Glutamatergic neuron (in vitro differentiated cells): ENCODE measurements at regions not wholly inside any gene's neighbourhood (a gene's known extent, or its start where the extent isn't known, plus 50 kb on each side); places are given as distances from the start of the nearest gene placed in this dataset.

Experiments used
- DNase-seq: peaks from one replicate; pipeline ENCODE4 v3.0.0; 2022
- H3K27ac Mint-ChIP-seq: one replicate; pipeline ENCODE4 v1.8.0; 2020; ENCODE audit warnings: mild to moderate bottlenecking, mixed read lengths, inconsistent platforms; ENCODE audit not compliant: unreplicated experiment
- H3K27me3 Mint-ChIP-seq: one replicate; pipeline ENCODE4 v1.8.0; 2020; ENCODE audit warnings: mild to moderate bottlenecking, moderate library complexity, mixed read lengths, inconsistent platforms; ENCODE audit not compliant: unreplicated experiment
- H3K36me3 Mint-ChIP-seq: one replicate; pipeline ENCODE4 v1.8.0; 2020; ENCODE audit warnings: mild to moderate bottlenecking, mixed read lengths, inconsistent platforms; ENCODE audit not compliant: unreplicated experiment
- H3K4me1 Mint-ChIP-seq: one replicate; pipeline ENCODE4 v1.8.0; 2020; ENCODE audit warnings: mild to moderate bottlenecking, low read depth, mixed read lengths, inconsistent platforms; ENCODE audit not compliant: unreplicated experiment
- H3K4me3 Mint-ChIP-seq: one replicate; pipeline ENCODE4 v1.8.0; 2020; ENCODE audit warnings: mild to moderate bottlenecking, mixed read lengths, inconsistent platforms; ENCODE audit not compliant: unreplicated experiment
- H3K9me3 Mint-ChIP-seq: one replicate; pipeline ENCODE4 v1.8.0; 2020; ENCODE audit warnings: mild to moderate bottlenecking, moderate library complexity, mixed read lengths, inconsistent platforms; ENCODE audit not compliant: unreplicated experiment
- TF ChIP-seq, protein P1 (sequence below): fragments of 200-600 bp; sonication (generic); IDR thresholded peaks from one replicate; pipeline ENCODE4 v1.5.0; 2021; ENCODE audit not compliant: partially characterized antibody, unreplicated experiment

DNA sequence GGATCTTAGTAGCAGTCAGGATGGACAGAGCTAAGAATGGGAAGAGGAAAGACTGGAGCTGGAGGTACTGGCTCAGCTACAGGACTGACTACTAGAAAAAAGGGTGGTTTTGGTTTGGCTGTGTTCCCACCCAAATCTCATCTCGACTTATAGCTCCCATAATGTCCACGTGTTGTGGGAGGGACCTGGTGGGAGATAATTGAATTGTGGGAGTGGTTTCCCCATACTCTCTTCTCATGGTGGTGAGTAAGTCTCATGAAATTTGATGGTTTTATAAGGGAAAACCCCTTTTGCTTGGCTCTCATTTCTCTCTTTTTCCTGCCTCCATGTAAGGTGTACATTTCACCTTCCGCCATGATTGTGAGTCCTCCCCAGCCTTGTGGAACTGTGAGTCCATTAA is 466.5 kb upstream of the DEPDC1 start:
- no peaks in the 10 kb centered on the region for H3K9me3 Mint-ChIP-seq
- TF ChIP-seq, protein P1, sequence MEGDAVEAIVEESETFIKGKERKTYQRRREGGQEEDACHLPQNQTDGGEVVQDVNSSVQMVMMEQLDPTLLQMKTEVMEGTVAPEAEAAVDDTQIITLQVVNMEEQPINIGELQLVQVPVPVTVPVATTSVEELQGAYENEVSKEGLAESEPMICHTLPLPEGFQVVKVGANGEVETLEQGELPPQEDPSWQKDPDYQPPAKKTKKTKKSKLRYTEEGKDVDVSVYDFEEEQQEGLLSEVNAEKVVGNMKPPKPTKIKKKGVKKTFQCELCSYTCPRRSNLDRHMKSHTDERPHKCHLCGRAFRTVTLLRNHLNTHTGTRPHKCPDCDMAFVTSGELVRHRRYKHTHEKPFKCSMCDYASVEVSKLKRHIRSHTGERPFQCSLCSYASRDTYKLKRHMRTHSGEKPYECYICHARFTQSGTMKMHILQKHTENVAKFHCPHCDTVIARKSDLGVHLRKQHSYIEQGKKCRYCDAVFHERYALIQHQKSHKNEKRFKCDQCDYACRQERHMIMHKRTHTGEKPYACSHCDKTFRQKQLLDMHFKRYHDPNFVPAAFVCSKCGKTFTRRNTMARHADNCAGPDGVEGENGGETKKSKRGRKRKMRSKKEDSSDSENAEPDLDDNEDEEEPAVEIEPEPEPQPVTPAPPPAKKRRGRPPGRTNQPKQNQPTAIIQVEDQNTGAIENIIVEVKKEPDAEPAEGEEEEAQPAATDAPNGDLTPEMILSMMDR, result no peak
- DNase-seq, result no peak
- H3K4me1 Mint-ChIP-seq, result no peaks in the 10 kb centered on the region
- H3K27ac Mint-ChIP-seq, result no peak overlapping the region
- no peaks in the 10 kb centered on the region for H3K27me3 Mint-ChIP-seq
- no peaks in the 10 kb centered on the region for H3K36me3 Mint-ChIP-seq
- H3K4me3 Mint-ChIP-seq, result no peak overlapping the region

DNA sequence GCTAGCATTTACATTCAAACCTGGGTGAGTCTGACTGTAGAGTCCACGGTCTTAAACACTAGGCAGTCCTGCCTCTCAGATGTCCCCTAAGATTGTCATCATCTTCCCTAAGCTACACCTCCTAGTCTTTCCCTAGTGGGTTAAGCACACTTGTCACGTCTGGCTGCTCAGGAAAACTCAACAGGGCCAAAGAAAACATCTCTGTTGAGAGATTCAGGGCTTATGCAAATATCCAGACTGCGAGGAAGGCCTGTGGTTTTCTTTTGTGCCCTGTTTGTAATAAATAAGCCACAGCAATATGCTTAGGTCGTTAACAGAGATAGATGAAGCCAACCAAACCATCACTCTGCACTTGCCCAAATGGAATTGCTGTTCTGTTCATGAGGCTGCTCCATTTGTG is 472.6 kb upstream of the DEPDC1 start:
- Mint-ChIP-seq H3K4me1 (no peaks in the 10 kb centered on the region), H3K27me3 (no peaks in the 10 kb centered on the region), H3K9me3 (no peaks in the 10 kb centered on the region), H3K27ac (no peak overlapping the region), H3K4me3 (no peak overlapping the region), H3K36me3 (no peaks in the 10 kb centered on the region)
- DNase-seq, result no peak
- TF ChIP-seq, protein P1, result no peak

DNA sequence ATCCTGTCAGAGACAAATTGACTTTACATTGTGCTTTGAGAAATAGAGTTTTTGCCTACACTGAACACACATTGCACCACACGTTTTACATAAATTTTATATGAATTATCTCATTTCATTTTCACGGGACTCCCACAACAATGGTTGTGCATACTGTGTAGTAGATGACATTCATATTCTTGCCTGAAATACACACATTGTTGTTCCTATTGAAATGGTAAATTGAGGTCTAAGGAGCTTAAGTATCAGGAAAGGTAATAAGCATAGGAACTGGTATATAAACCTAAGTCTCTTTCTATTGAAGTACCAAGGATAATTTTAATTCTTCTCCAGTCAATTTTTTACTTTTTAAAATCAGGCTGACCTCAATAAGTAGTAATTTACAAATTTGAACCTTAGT is 473.7 kb upstream of the DEPDC1 start:
- no peak for DNase-seq
- TF ChIP-seq, protein P1, result no peak
- no peak overlapping the region for H3K27ac Mint-ChIP-seq
- no peaks in the 10 kb centered on the region for H3K9me3 Mint-ChIP-seq
- no peaks in the 10 kb centered on the region for H3K27me3 Mint-ChIP-seq
- peaks cover under 1% of the 10 kb centered on the region for H3K4me1 Mint-ChIP-seq
- H3K4me3 Mint-ChIP-seq, result no peak overlapping the region
- H3K36me3 Mint-ChIP-seq, result no peaks in the 10 kb centered on the region

DNA sequence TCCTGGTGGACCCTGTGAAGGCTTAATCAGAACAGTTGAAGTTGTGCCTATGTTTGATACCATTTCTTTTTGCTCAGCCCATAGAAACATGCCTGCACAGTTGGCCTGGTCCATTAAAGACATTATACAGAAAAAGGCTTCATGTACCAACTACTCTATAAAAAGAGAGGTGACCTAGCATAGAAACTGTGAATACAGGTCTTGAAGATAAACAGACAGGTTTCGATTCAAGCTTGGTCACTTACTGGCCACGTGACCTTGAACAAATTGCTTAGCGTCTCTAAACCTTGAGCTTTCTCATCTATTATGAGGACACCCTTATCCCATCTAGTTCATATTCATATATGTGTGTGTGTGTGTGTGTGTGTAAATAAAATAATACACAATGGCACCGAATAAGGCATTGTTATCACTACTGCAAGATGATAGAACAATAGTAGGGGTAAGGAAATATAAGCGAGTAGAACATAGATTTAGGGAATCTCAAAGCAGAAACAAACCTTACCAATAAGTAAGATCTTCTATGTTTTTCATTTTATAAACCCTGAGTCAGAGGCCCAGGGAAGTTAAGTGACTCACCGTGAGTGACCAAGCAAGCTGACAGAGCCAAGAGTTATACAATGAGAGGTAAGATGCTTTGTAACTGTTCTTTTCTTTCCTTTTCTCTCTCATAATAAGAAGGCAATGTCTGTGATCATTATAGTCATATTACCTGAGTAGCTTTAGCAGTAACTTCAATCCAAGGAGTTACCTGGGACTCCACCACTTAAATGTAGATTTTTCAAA is 476.8 kb upstream of the DEPDC1 start:
- TF ChIP-seq, protein P1, result no peak
- Mint-ChIP-seq H3K27me3 (no peaks in the 10 kb centered on the region), H3K4me1 (peaks cover 4% of the 10 kb centered on the region), H3K9me3 (no peaks in the 10 kb centered on the region), H3K27ac (no peak overlapping the region), H3K4me3 (no peak overlapping the region), H3K36me3 (no peaks in the 10 kb centered on the region)
- DNase-seq, result no peak

GRCh38 chr1:68974447-68974846 is 477.6 kb upstream of the DEPDC1 start:
- peaks cover 4% of the 10 kb centered on the region for H3K4me1 Mint-ChIP-seq
- H3K4me3 Mint-ChIP-seq, result no peak overlapping the region
- TF ChIP-seq, protein P1, result no peak
- no peaks in the 10 kb centered on the region for H3K36me3 Mint-ChIP-seq
- no peaks in the 10 kb centered on the region for H3K9me3 Mint-ChIP-seq
- H3K27ac Mint-ChIP-seq, result no peak overlapping the region
- H3K27me3 Mint-ChIP-seq, result no peaks in the 10 kb centered on the region
- no peak for DNase-seq
